Kidney (tissue), 13 donors: ENCODE measurements at regions not wholly inside any gene's neighbourhood (a gene's known extent, or its start where the extent isn't known, plus 50 kb on each side); places are given as distances from the start of the nearest gene placed in this dataset.

Experiments
- DNase-seq, 5 donors: peaks; one replicate each; pipeline ENCODE4 v3.0.0-alpha.2; 2013 to 2020
- FAIRE-seq: peaks from 2 replicates; lab custom pipeline; 2012; peaks lifted over from hg19 to GRCh38; lab: Jason Lieb, UNC
- H3K27ac ChIP-seq, 2 donors: one replicate each; pipeline ENCODE4 v1.7.0; 2013; ENCODE audit warnings: low read depth in 2 of 2, low read length in 2 of 2, inconsistent platforms in 1 of 2
- H3K27me3 ChIP-seq: one replicate; pipeline ENCODE4 v1.7.1; 2013; ENCODE audit warnings: low read length, inconsistent platforms; ENCODE audit not compliant: control insufficient read depth, insufficient read depth
- H3K36me3 ChIP-seq, 3 donors: one replicate each; pipeline versions ENCODE4 v1.7.0 to v1.7.1; 2013; ENCODE audit warnings: low read length in 3 of 3, control low read depth in 1 of 3, inconsistent platforms in 1 of 3; ENCODE audit not compliant: insufficient read depth in 3 of 3, control insufficient read depth in 2 of 3
- H3K4me1 ChIP-seq, 3 donors: one replicate each; pipeline versions ENCODE4 v1.7.0 to v1.7.1; 2013; ENCODE audit warnings: low read length in 3 of 3, inconsistent platforms in 1 of 3, low read depth in 1 of 3; ENCODE audit not compliant: control insufficient read depth in 2 of 3, insufficient read depth in 2 of 3
- H3K4me3 ChIP-seq, 3 donors: one replicate each; pipeline versions ENCODE4 v1.7.0 to v1.8.1; 2013; ENCODE audit warnings: low read length in 3 of 3, control low read depth in 1 of 3, inconsistent platforms in 1 of 3
- H3K9ac ChIP-seq, 3 donors: one replicate each; pipeline versions ENCODE4 v1.7.0 to v1.7.1; 2013; ENCODE audit warnings: low read length in 3 of 3, control low read depth in 1 of 3, inconsistent platforms in 1 of 3
- H3K9me3 ChIP-seq, 3 donors: one replicate each; pipeline versions ENCODE4 v1.7.0 to v1.7.1; 2013; ENCODE audit warnings: low read length in 3 of 3, control low read depth in 1 of 3, inconsistent platforms in 1 of 3; ENCODE audit not compliant: control insufficient read depth in 2 of 3, insufficient read depth in 1 of 3
- intact Hi-C: fragments of 100-400 bp; cut with DNase I; formaldehyde crosslinking; loops from one replicate; pipeline ENCODE4 v1.11.1; 2022
- TF ChIP-seq, protein P1 (sequence below): IDR thresholded peaks from 3 replicates; pipeline ENCODE4 v1.5.1; 2012; ENCODE audit warnings: mild to moderate bottlenecking, moderate library complexity, borderline replicate concordance; ENCODE audit not compliant: insufficient read depth; ENCODE audit errors: extremely low read depth
- donor health status: control.
- donor health status: control.
- donor health status: control.
- donor health status: control.
- donor health status: control.
- donor health status: DM: yes; HTN: yes; CAD: no.
- donor health status: Normal renal cell carcinoma (clear cell type).

DNA sequence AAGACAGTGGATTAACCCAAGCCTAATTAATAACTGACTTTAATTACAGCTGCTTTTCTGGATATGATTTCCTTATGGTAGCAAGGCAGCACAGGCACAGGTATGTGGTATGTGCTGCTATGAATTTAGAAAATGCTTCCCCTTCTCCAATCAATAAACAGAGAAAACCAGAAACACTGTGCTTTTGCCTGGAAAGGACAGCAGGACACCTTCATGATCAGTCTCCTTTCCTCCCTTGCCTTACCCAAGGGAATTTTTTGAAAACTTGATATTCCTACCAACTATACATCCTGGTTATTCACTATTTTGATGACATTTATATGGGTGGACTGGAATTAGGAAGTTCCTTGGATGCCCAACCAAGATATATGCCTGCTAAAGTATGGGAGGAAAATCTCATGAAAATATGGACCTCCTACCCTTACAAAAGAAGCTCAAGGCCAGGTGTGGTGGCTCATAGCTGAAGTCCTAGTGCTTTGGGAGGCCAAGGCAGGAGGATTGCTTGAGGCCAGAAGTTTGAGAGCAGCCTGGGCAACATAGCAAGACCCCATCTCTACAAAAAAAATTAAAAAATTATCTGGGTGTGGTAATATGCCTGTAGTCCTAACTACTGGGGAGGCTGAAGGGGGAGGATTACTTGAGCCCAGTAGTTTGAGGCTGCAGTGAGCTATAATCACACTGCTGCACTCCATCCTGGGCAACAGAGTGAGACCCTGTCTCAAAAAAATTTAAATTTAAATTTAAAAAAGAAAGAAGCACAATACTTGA, 106.3 kb upstream of the WAC start:
- Histone ChIP-seq H3K9me3 (no peaks in the 10 kb centered on the region), H3K27ac (no peak overlapping the region), H3K9ac (no peak overlapping the region), H3K27me3 (no peaks in the 10 kb centered on the region), H3K4me3 (no peak overlapping the region), H3K36me3 (no peaks in the 10 kb centered on the region), H3K4me1 (no peaks in the 10 kb centered on the region)
- DNase-seq (no peak), FAIRE-seq (no peak)
- intact Hi-C loops: no loop called here
- TF ChIP-seq, protein P1, sequence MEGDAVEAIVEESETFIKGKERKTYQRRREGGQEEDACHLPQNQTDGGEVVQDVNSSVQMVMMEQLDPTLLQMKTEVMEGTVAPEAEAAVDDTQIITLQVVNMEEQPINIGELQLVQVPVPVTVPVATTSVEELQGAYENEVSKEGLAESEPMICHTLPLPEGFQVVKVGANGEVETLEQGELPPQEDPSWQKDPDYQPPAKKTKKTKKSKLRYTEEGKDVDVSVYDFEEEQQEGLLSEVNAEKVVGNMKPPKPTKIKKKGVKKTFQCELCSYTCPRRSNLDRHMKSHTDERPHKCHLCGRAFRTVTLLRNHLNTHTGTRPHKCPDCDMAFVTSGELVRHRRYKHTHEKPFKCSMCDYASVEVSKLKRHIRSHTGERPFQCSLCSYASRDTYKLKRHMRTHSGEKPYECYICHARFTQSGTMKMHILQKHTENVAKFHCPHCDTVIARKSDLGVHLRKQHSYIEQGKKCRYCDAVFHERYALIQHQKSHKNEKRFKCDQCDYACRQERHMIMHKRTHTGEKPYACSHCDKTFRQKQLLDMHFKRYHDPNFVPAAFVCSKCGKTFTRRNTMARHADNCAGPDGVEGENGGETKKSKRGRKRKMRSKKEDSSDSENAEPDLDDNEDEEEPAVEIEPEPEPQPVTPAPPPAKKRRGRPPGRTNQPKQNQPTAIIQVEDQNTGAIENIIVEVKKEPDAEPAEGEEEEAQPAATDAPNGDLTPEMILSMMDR: no peak

DNA sequence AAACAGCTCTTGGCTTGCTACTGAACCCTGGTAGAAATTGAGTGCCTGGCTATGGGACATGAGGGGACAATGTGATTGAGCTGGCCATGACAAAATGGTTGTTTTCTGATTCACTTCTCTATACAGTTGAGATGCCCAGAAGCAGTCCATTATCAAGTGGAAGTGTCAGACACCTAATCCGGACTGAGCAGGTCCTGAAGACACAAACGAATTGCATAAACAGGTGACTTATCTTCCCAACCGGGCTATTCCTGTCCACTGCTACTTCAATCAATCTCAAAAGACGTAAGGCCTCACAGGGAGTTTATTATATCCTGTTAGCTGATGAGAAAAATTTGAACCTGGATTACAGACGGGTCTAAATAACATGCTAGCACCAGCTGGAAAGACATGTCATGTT, 105.5 kb upstream of the WAC start:
- intact Hi-C loops: no loop called here
- H3K9ac ChIP-seq: no peak overlapping the region
- TF ChIP-seq, protein P1: no peak
- no peak overlapping the region for H3K4me3 ChIP-seq
- H3K27me3 ChIP-seq: no peaks in the 10 kb centered on the region
- no peak for DNase-seq
- H3K9me3 ChIP-seq: no peaks in the 10 kb centered on the region
- no peak overlapping the region for H3K27ac ChIP-seq
- no peak for FAIRE-seq
- no peaks in the 10 kb centered on the region for H3K36me3 ChIP-seq
- no peaks in the 10 kb centered on the region for H3K4me1 ChIP-seq

DNA sequence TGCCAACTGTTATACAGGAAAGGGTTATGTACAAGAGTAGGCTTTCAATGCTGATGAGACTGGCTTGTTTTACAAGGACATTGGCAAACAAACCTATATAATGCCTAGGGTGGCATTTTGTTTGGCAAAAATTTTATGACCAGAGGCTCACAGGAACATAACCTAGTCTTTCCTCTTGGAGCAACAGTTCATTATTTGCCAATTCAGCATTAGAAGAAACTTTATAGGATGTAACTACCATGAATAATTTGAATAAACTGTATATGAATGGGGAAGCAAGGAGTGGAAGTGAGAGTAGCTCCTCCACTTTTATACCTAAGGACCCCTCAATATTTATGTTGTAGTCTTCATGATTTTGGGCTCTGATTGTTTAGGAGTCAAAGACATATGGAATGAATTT, 103.9 kb upstream of the WAC start:
- FAIRE-seq: no peak
- H3K27ac ChIP-seq: no peak overlapping the region
- no peaks in the 10 kb centered on the region for H3K9me3 ChIP-seq
- no peaks in the 10 kb centered on the region for H3K36me3 ChIP-seq
- no peak overlapping the region for H3K9ac ChIP-seq
- no peak overlapping the region for H3K4me3 ChIP-seq
- DNase-seq: no peak
- intact Hi-C loops: no loop called here
- no peaks in the 10 kb centered on the region for H3K27me3 ChIP-seq
- no peaks in the 10 kb centered on the region for H3K4me1 ChIP-seq
- TF ChIP-seq, protein P1: no peak
